Fibroblast of skin of abdomen (primary cell): ENCODE measurements at regions not wholly inside any gene's neighbourhood (a gene's known extent, or its start where the extent isn't known, plus 50 kb on each side); places are given as distances from the start of the nearest gene placed in this dataset.
A peak's percentile ranks its signal among the peaks of the same experiment; 100 is the strongest.
"Not testable (repeated sequence)": the region's sequence is repeated elsewhere in the genome, so short reads cannot be mapped to it uniquely, and the experiment has no call there.

Experiments
- DNase-seq: peaks from one replicate; pipeline ENCODE4 v3.0.0-alpha.2; 2013

GRCh38 chr4:121616449-121616848 is 80.3 kb downstream of the ANXA5 start:
- DNase-seq, result not testable (repeated sequence)

DNA sequence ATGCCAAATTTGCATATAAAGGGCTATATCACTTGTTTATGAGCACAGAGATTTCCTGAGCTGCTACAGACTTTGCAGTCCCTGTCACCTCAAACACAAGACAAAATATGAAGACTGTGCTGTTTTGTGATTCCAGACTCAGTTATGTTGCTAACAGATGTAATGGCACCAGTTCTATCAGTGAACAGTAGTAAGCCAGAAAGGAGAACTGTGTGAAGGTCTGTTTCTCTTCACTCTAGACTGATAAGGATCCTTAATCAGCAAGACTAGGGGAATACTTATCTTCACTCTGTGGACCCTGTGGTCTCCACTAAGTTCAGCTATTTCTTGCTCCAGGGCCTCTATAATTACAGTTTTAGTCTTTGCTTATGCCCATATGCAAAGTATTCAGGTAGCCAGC is 82.7 kb downstream of the ANXA5 start:
- DNase-seq, result no peak

GRCh38 chr4:121599049-121599448 is 97.7 kb downstream of the ANXA5 start:
- no peak for DNase-seq

DNA sequence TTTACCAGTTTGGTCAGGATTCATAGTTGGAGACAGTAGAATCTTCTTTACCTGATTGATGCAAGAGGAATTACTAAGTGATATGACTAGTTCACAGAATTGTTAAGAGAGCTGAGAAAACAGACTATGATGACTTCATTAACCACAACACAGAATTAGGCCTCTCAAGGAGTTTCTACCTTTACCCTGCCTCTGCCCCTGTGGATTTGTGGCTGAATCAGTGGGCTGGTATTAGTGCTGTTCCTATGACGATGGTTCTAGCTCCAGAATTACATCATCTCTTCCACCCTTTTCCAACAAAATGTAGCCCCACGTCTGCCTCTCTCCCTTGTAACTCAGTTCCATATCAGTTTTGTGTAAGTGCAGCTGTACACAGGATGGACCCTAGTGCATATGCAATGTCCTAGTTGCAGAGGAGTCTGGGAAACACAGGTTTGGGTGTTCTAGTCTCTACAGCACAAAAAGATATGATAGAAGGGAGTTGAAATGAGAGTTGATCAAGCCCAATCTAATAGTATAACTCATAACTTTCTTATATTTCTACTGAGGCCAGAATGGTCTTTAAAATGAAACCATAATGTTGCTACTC is 99.3 kb downstream of the ANXA5 start:
- peak; percentile 53 for DNase-seq

GRCh38 chr4:121594796-121595526 is 101.8 kb downstream of the ANXA5 start:
- DNase-seq, result peak; percentile 65

DNA sequence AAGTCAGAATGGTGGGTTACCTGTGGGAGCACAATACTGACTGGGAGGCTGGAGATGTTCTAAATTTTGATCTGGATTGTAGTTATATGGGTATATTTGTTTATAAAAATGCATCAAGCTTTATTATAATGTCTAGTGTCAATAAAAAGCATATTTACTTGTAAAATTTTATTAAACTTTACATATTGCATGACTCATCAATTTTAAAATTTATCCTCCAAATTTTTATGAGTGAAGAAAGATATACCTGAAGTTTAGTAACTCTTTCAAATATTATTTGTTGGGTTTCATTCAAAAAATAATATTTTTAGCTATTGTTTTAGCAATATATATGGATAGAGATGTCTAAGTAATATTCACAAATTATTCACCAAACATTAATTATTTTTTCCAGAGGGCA is 103.0 kb downstream of the ANXA5 start:
- no peak for DNase-seq

DNA sequence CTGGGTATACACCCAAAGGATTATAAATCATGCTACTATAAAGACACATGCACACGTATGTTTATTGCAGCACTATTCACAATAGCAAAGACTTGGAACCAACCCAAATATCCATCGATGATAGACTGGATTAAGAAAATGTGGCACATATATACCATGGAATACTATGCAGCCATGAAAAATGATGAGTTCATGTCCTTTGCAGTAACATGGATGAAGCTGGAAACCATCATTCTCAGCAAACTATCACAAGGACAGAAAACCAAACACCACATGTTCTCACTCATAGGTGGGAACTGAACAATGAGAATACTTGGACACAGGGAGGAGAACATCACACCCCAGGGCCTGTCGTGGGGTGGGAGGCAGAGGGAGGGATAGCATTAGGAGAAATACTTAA is 104.5 kb downstream of the ANXA5 start:
- not testable (repeated sequence) for DNase-seq

DNA sequence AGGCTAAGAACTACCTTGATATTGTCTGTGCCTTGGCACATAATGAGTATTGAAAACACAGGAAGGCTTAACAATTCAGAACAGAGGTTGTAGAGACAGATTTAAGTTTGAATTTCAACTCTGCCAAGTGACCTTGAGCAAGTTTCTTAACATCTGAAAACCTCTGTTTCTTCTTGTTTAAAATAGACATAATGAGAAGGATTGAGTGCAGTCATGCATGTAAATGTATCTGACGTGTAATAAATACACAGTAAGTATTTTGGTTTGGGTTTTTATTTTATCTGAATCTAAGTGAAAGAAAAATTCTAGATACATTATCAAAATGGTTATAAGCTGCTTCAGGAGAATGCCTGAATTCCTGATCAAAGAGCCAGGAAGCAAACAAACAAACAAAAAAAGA is 111.9 kb downstream of the ANXA5 start:
- DNase-seq, result no peak

- no peak for DNase-seq
Measured at GRCh38 chr4:121583396-121583795, 113.4 kb downstream of the ANXA5 start.

DNA sequence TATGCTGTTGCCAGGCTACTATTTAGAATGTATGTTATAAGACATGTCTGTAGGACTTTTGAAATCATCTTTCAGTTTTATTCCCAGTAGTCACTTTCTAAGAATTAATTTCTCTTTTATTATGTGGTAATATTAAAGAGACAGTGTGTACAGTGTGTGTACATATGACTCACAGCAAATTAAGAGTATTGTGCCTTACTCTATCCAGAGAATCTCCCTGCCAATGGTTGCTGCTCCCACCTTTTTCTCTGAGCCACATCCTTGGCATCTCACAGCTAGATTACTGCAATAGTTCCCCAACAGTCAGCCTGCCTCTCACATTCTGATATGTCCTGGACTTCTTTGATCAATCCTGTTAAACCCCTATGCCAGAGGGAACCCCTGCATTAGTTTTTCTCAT is 114.5 kb downstream of the ANXA5 start:
- DNase-seq, result no peak

- not testable (repeated sequence) for DNase-seq
Measured at GRCh38 chr4:121575392-121575791, 121.4 kb downstream of the ANXA5 start.

GRCh38 chr4:121574618-121575017 is 122.2 kb downstream of the ANXA5 start:
- DNase-seq, result no peak

GRCh38 chr4:121567748-121568147 is 129.0 kb downstream of the ANXA5 start:
- DNase-seq, result no peak

DNA sequence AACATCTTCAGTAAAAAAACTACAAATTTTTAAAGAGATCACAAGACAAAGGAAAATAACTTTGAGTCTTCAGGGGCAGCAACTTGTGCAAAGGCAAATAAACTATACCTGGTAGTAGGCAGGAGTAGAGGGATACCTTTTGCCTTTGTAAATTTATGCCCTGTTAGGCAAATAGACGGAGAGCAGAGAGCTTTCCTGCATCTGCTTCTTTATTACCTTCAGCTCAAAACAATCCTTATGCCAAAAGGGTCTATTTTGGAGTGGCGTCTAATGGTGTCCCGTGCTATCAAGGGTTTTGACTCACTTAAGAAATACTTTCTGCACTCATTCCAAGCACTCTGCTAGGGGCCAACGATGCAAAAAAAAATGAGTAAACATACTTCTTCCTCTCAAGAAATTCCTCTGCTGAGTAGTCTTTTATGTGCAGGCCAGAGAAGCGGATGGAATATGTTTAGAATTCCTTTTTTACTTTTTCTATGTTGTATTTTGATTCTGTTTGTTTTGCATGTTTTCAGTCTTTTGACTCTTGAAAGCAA is 131.9 kb downstream of the ANXA5 start:
- DNase-seq, result peak; percentile 14

GRCh38 chr4:121562811-121563210 is 134.0 kb downstream of the ANXA5 start:
- no peak for DNase-seq

- peak; percentile 42 for DNase-seq
Measured at GRCh38 chr4:121555315-121556107, 141.3 kb downstream of the ANXA5 start.

- DNase-seq, result peak; percentile 64
Measured at GRCh38 chr4:121554382-121554781, 142.4 kb downstream of the ANXA5 start.

DNA sequence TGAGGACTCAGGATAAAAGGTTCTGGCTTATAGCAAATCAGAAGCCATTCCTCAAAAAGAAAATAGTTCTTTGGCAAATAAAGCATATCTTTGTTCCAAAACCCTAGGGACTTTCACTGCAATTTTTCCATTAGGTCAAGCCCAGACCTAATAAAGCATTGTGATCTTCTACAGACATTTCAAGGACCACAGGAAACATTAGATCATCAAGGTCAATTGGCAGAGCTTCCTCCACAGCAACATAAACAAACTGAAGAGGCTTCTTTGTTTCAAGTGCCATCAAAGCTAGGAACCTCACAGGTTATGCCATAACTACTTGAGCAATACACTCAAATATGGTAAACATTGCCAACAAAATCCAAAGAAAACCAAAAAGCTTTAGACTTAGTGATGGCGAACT is 144.9 kb downstream of the ANXA5 start:
- no peak for DNase-seq

DNA sequence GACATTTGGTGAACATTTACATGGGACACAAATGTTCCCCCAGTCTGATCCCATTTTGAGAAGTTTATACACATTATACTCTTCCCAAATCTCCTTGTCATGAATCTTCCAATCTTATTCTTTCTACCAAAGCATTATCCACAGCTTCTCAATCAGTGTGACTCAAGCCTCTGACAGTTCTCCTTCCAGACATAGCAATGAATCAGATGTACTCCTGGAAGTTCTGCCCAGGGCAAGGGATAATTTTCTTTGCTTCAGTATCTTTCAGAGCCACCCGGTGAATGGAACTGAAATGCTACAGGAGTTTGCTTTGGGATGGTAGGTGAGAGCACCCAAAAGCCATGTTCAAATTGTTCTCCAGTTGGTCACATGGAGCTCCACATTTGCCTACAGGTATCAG is 145.5 kb downstream of the ANXA5 start:
- DNase-seq, result no peak

DNA sequence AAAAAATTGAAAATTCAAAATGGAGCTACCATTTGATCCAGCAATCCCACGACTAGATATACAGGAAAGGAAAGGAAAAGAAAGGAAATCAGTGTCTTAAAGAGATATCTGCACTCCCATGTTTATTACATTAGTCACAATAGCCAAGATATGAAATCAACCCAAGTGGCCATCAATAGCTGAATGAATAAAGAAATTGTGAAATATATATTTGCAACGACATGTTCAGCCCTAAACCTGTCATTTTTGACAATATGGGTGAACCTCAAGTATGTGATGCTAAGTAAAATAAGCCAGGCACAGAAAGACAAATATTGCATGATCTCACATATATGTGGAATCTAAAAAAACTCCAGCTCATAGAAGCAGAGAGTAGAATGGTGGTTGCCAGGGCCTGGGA is 155.1 kb downstream of the ANXA5 start:
- DNase-seq, result no peak

GRCh38 chr4:121535351-121535750 is 154.5 kb upstream of the QRFPR start:
- no peak for DNase-seq

- no peak for DNase-seq
Measured at GRCh38 chr4:121534187-121534586, 153.4 kb upstream of the QRFPR start.

GRCh38 chr4:121526509-121526908 is 145.7 kb upstream of the QRFPR start:
- no peak for DNase-seq
